NCI-H446 (cell line): ENCODE measurements at regions not wholly inside any gene's neighbourhood (a gene's known extent, or its start where the extent isn't known, plus 50 kb on each side); places are given as distances from the start of the nearest gene placed in this dataset.
"Not testable (repeated sequence)": the region's sequence is repeated elsewhere in the genome, so short reads cannot be mapped to it uniquely, and the experiment has no call there.

Experiments
- DNase-seq, 2 experiments: peaks; one replicate each; lab custom pipeline; 2025; lab: John Stamatoyannopoulos, UW

DNA sequence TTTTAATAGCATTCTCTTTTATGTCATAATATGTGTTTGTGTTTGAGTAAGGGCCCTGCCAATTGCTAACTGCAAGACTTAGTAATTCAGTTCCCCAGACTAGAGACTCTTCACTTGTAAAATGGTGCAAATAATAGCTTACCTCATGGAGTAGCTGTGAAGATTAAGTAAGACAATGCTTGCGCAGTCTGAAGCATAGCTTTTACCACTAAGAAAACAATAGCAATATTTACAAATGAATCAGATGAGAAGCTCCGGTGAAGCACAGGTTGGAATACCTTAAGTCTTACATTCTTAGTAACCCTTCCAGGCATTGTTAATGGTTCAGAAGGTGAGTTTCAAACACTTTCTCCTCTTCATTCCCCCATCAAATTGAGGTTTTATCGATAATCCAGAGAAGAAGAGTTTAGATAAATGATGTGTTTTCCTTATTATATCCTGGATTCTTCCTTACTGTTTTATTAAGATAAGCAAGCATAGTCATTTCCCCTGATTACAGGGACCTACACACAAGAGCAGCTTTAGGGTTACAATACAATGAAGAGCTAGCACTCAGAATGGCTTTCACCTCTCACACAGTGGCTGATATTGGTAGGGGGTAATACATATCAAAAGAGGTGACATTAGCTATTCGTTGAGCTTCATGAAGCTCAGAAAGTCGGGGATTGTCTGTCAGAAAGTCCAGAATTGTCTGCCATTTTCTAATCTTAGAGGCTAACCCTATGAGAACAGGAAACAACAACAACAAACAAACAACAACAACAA is 96.4 kb upstream of the EDIL3 start:
- no peak for DNase-seq

DNA sequence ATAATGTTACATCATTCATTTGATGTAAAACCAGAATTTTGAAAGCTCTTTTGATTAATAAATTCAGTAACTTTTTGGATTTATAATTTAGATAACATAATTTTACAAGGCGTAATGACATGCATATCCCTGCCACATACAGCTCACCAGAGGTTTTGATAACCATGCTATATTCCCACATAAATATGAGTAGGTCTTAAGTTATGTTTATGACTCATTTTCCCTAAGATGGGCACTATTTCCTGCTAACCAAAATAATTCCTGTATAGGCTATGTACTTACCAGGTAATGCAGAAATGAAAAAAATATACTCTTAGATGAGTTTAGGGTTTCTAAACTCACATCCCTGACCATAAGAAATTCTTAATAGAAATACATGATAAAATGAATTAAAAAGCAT is 93.9 kb upstream of the EDIL3 start:
- DNase-seq = no peak

DNA sequence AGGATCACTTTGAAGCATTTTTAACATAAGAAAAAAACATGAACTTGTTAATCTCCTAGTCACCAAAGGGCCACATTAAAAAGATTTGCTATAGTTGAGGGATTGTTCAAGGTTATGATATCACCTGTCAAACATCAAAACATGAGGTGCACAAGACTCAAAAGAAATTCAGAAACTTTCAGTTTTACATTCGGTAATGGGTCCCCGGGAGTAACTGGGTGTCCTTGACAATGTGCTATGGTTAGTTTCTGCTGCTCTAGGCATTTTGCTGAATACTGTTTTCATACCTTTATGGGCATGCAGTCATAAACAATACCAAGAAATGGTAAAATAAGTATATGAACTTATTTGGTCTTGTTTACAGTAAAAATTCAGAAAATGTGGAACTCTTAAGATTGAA is 92.8 kb upstream of the EDIL3 start:
- DNase-seq = no peak

DNA sequence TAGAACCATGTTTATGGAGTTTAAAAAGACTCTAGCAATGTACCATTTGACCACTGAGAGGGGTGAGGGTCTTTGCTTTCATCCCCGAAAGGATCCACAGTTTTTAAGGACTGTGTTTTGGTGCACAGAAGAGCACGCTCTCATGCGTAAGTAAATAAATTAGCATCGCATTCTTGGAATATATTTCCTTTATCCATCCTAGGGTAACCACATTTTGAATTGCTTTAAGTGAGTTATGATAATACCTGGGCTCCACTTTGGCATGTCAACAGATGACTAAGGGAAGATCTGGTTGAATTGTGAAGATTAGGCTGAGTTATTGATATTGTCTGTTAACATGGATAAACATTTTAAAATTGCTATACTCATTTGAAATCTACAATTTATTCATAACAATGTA is 89.4 kb upstream of the EDIL3 start:
- DNase-seq = no peak

DNA sequence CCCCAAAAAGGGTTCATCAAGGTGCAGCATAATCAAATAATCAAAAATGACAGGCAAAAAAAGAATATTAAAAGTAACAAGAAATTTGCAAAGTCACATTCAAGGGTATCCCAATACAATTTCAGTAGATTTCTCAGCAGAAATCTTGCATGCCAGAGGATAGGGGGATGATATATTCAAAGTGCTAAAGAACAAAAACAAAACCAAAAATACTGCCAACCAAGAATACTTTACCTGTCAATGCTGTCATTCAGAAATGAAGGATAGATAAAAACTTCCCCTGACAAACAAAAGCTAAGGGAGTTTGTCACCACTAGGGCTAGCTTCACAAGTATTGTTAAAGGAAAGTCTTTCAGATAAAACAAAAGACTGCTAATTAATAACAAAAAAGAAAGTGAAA is 68.7 kb upstream of the EDIL3 start:
- DNase-seq = no peak

DNA sequence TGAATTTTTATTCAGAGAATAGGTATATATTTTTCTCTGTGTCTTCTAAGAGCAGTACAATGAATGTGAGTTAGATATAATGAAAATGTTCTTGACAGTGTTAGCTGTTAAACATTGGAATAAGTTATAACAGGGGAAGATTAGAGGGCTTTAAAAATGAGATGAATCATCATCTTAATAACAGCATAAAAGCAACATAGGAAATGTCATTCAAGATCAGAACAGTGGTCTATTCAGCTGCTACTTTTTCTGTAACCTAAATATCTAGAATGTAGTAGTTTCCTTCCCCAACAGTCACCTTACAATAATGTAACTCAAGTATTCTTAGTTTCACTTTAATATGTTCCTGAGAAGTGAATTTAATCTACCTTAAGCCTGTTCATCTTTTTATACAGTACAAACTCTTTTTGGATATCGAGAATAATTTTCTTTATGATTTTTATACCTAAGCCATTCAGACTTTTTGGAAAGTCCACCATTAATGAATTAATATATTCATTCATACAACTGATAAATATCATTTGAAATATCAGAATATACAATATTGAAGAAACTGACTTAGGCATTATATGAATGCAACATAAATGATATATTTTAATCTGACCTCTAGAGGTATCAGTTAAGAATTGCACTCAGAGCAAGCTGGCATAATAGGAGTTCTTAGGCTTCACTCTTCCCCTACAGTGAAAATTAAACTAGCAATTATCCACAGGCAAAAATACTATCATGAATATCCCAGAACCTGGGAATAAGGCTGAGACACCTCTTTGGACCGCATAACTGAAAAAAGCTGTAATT is 66.1 kb upstream of the EDIL3 start:
- DNase-seq = peak in 1 of 2 experiments; percentile 4

DNA sequence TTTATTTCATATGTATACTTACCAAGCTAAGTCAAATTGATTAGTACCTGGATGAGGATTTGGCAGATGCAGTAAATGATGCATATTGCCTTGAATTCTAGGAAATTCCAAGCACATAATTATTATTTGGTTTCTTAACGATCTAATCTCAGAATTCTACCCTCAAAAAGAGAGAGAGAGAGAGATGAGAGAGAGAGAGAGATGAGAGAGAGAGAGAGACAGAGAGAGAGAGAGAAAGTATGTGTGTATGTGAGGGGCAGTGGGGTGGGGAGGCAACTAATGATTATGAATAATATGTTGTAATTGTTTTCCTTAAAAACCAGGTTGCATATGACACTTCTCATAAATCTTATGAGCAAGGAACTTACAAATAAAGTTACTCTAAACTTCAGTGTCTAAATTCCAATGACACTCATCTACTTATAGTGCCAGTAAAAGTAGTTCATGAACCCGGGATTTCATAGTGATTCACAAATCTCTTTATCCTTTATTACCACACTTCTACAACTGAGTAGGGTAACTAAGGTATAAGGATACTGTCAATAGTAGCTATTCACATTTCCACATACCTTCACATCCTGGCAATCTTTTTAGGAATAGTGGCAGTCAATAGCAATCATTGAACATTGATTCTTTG is 60.5 kb upstream of the EDIL3 start:
- no peak for DNase-seq

DNA sequence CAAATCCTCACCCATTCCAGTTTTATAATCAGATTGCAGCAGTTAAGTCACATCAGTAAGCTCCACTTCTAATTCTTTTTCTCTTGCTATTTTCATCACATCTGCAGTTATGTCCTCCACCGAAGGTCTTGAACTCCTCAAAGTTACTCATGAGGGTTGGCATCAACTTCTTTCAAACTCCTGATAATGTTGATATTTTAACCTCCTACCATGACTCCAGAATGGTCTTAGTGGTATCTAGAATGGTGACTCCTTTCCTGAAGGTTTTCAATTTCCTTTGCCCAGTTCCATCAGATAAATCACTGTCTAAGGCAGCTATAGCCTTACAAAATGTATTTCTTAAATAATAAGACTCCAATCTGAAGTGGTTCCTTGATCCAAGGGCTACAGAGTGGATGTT is 53.8 kb upstream of the EDIL3 start:
- DNase-seq = no peak

DNA sequence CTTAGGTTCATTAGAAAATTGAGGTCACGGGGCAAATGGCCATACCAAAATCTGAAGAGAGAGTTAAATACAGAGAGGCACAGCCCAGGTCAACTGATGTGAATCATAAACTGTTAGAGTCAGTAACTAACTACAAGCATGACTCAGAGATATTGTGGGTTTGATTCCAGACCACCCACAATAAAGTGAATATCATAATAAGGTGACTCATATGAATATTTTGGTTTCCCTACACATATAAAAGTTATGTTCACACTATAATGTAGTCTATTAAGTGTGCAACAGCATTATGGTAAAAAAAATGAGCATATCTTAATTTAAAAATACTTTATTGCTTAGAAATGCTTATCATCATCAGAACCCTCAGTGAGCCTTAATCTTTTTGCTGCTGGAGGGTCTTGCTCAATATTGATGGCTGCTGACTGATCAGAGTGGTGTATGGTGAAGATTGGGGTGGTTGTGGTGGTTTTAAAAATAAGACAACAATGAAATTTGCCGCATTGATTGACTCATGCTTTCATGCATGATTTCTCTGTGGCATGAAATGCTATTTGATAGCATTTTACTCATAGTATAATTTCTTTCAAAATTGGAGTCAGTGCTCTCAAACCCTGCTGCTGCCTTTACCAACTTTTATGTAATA is 53.1 kb upstream of the EDIL3 start:
- DNase-seq = no peak

DNA sequence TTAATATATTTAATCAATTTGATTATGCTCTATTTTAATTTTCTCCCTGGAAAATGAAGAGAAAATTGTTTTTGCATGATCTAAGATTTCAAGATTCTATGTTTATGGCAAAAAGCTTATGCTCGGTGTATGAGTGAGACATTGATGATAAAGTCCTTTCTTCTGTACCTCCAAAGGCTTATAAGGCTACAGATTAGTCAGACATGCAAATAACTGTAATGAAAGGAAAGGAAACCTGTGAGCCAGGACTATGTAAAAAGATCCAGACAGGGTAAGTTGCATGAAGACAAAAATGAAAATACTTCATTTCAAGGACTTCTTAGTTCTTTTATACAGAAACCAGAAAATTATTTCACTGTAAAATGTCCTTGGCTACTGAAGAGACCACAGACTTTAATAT is 52.2 kb upstream of the EDIL3 start:
- DNase-seq = no peak

DNA sequence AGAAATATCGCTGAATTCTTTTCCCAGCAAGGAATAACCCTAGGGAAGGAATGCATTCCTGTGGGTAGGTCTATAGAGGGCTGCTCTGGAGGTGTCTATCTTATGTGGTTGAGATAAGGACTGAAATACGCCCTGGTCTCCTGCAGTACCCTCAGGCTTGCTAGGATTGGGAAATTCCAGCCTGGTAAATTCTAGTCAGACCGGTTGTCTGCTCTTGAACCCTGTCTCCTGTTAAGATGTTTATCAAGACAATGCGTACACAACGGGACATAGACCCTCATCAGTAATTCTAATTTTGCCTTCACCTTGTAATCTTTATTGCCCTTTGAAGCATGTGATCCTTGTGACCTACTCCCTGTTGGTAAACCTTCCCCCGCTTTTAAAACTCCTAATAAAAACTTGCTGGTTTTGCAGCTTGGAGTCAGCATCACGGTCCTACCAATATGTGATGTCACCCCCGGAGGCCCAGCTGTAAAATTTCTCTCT is 51.2 kb upstream of the EDIL3 start:
- DNase-seq = not testable (repeated sequence)
